Activated CD8-positive, alpha-beta T cell treated with anti-CD3 and anti-CD28 coated beads for 36 hours (primary cell): ENCODE measurements at regions not wholly inside any gene's neighbourhood (a gene's known extent, or its start where the extent isn't known, plus 50 kb on each side); places are given as distances from the start of the nearest gene placed in this dataset.

Source experiments
- ATAC-seq: fragments of 200-7000 bp; cut with Tn5 transposase; one replicate; pipeline ENCODE4 v1.10.0; 2021; ENCODE audit warnings: mild to moderate bottlenecking, moderate library complexity
- CTCF ChIA-PET: fragments of 350-600 bp; sonication (Branson Sonifier 250); formaldehyde crosslinking; loops from one replicate; lab custom pipeline; 2021; ENCODE audit warnings: antibody characterized with exemption; lab: Charles Lee
- POLR2A ChIA-PET: fragments of 350-600 bp; sonication (Branson Sonifier 250); formaldehyde crosslinking; loops from one replicate; lab custom pipeline; 2021; ENCODE audit warnings: antibody characterized with exemption; lab: Charles Lee
- DNase-seq: peaks from one replicate; pipeline ENCODE4 v3.0.0-alpha.2; 2020
- H3K27ac Mint-ChIP-seq: one replicate; pipeline ENCODE4 v1.8.0; 2021; ENCODE audit warnings: mild to moderate bottlenecking, mixed read lengths
- H3K27me3 Mint-ChIP-seq: one replicate; pipeline ENCODE4 v1.8.0; 2021; ENCODE audit warnings: mixed read lengths
- H3K36me3 Mint-ChIP-seq: one replicate; pipeline ENCODE4 v1.8.0; 2021; ENCODE audit warnings: low read depth, mixed read lengths
- H3K4me1 Mint-ChIP-seq: one replicate; pipeline ENCODE4 v1.8.0; 2021; ENCODE audit warnings: low read depth, mixed read lengths
- H3K4me3 Mint-ChIP-seq: one replicate; pipeline ENCODE4 v1.8.0; 2021; ENCODE audit warnings: mild to moderate bottlenecking, moderate library complexity, mixed read lengths
- H3K9me3 Mint-ChIP-seq: one replicate; pipeline ENCODE4 v1.8.0; 2021; ENCODE audit warnings: mixed read lengths
- CTCF ChIP-seq: fragments of 200-600 bp; IDR thresholded peaks from one replicate; pipeline ENCODE4 v1.8.0; 2022; ENCODE audit warnings: antibody characterized with exemption, mild to moderate bottlenecking
- intact Hi-C: fragments of 100-400 bp; cut with micrococcal nuclease; formaldehyde crosslinking; loops from one replicate; pipeline ENCODE4 v1.10.0; 2022

- ChIA-PET POLR2A (no interaction called here), CTCF (interaction anchor here (1.1 kb wide), 1 partner anchor 248 kb away, joined by 3 read pairs; no protein-coding TSS in a partner anchor)
- no peak for TF ChIP-seq CTCF
- Mint-ChIP-seq H3K9me3 (no peaks in the 10 kb centered on the region), H3K36me3 (no peaks in the 10 kb centered on the region), H3K27me3 (peaks cover 9% of the 10 kb centered on the region), H3K4me3 (no peak overlapping the region), H3K27ac (no peak overlapping the region), H3K4me1 (no peaks in the 10 kb centered on the region)
- ATAC-seq = no peak
- intact Hi-C loops = no loop called here
- DNase-seq = no peak
These were observed 488.4 kb downstream of the DISC1 start for GRCh38 chr1:232114985-232115384.

- H3K4me3 Mint-ChIP-seq = no peak overlapping the region
- ATAC-seq (no peak), DNase-seq (no peak)
- H3K4me1 Mint-ChIP-seq = no peaks in the 10 kb centered on the region
- no peak for TF ChIP-seq CTCF
- CTCF ChIA-PET = no interaction called here
- peaks cover 16% of the 10 kb centered on the region for H3K27me3 Mint-ChIP-seq
- POLR2A ChIA-PET = no interaction called here
- H3K27ac Mint-ChIP-seq = no peak overlapping the region
- intact Hi-C loops = no loop called here
- H3K36me3 Mint-ChIP-seq = no peaks in the 10 kb centered on the region
- H3K9me3 Mint-ChIP-seq = no peaks in the 10 kb centered on the region
These were observed 485.5 kb downstream of the DISC1 start for GRCh38 chr1:232112076-232112475.

- Mint-ChIP-seq H3K4me1 (no peaks in the 10 kb centered on the region), H3K9me3 (no peaks in the 10 kb centered on the region), H3K27me3 (peaks cover 16% of the 10 kb centered on the region), H3K36me3 (no peaks in the 10 kb centered on the region), H3K4me3 (no peak overlapping the region), H3K27ac (no peak overlapping the region)
- POLR2A ChIA-PET = no interaction called here
- CTCF ChIA-PET = no interaction called here
- ATAC-seq (no peak), DNase-seq (no peak)
- intact Hi-C loops = no loop called here
- no peak for TF ChIP-seq CTCF
These were observed 485.0 kb downstream of the DISC1 start for GRCh38 chr1:232111611-232112010.

- TF ChIP-seq CTCF = no peak
- Mint-ChIP-seq H3K4me1 (no peaks in the 10 kb centered on the region), H3K27ac (no peak overlapping the region), H3K9me3 (no peaks in the 10 kb centered on the region), H3K36me3 (no peaks in the 10 kb centered on the region), H3K4me3 (no peak overlapping the region), H3K27me3 (peaks cover 17% of the 10 kb centered on the region)
- CTCF ChIA-PET = no interaction called here
- ATAC-seq = no peak
- POLR2A ChIA-PET = no interaction called here
- DNase-seq = no peak
- intact Hi-C loops = no loop called here
These were observed 483.9 kb downstream of the DISC1 start for GRCh38 chr1:232110281-232111090.

GRCh38 chr1:232109391-232109790 is 482.8 kb downstream of the DISC1 start:
- DNase-seq (no peak), ATAC-seq (no peak)
- ChIA-PET CTCF (no interaction called here), POLR2A (no interaction called here)
- Mint-ChIP-seq H3K4me1 (no peaks in the 10 kb centered on the region), H3K9me3 (no peaks in the 10 kb centered on the region), H3K4me3 (no peak overlapping the region), H3K36me3 (no peaks in the 10 kb centered on the region), H3K27ac (no peak overlapping the region), H3K27me3 (peaks cover 20% of the 10 kb centered on the region)
- no peak for TF ChIP-seq CTCF
- intact Hi-C loops = no loop called here
